B cell (primary cell): ENCODE measurements at regions not wholly inside any gene's neighbourhood (a gene's known extent, or its start where the extent isn't known, plus 50 kb on each side); places are given as distances from the start of the nearest gene placed in this dataset.

ENCODE experiments used
- ATAC-seq: fragments of 200-7000 bp; cut with Tn5 transposase; one replicate; pipeline ENCODE4 v1.10.0; 2021; ENCODE audit warnings: low read depth, mild to moderate bottlenecking, moderate number of reproducible peaks, moderate library complexity
- CTCF ChIA-PET: fragments of 350-600 bp; sonication (Branson Sonifier 250); formaldehyde crosslinking; loops from one replicate; lab custom pipeline; 2021; ENCODE audit warnings: antibody characterized with exemption, inconsistent platforms; lab: Charles Lee
- POLR2A ChIA-PET: fragments of 350-600 bp; sonication (Branson Sonifier 250); formaldehyde crosslinking; loops from one replicate; lab custom pipeline; 2021; ENCODE audit warnings: antibody characterized with exemption; lab: Charles Lee
- DNase-seq: peaks from one replicate; pipeline ENCODE4 v3.0.0; 2013
- H2AFZ ChIP-seq: 2 replicates; pipeline ENCODE4 v1.6.1; 2012; ENCODE audit warnings: mild to moderate bottlenecking, low read depth, low read length; ENCODE audit not compliant: insufficient read depth, poor library complexity, severe bottlenecking
- H3K27ac ChIP-seq, 2 donors: 1 replicate in 1 of 2; 2 replicates in 1 of 2; pipeline ENCODE4 v1.5.1; 2012 to 2013; ENCODE audit warnings: low read length in 2 of 2, mild to moderate bottlenecking in 2 of 2, moderate library complexity in 1 of 2
- H3K27me3 ChIP-seq, 4 experiments: fragments of 200-600 bp in 1 of 4; sonication (generic) in 1 of 4; replicated peaks in 1 of 4; 1 replicate in 2 of 4; 2 replicates in 2 of 4; pipeline versions ENCODE4 v1.6.1 to v1.7.0; 2013 to 2016; ENCODE audit warnings: low read length in 3 of 4, mild to moderate bottlenecking in 2 of 4, mixed read lengths in 1 of 4, moderate library complexity in 1 of 4; ENCODE audit not compliant: insufficient read depth in 4 of 4, control insufficient read depth in 3 of 4; ENCODE audit errors: control extremely low read depth in 1 of 4
- H3K36me3 ChIP-seq, 2 experiments: replicated peaks in 1 of 2; 1 replicate in 1 of 2; 2 replicates in 1 of 2; pipeline versions ENCODE4 v1.6.1 to v1.7.1; 2013; ENCODE audit warnings: low read length in 1 of 2; ENCODE audit not compliant: insufficient read depth in 2 of 2, control insufficient read depth in 1 of 2; ENCODE audit errors: control extremely low read depth in 1 of 2, extremely low read depth in 1 of 2
- H3K4me1 ChIP-seq, 2 donors: fragments of 200-600 bp in 1 of 2; sonication (generic) in 1 of 2; 1 replicate in 1 of 2; 2 replicates in 1 of 2; pipeline versions ENCODE4 v1.5.1 to v1.6.1; 2013 to 2017; ENCODE audit warnings: low read length in 2 of 2; ENCODE audit not compliant: control insufficient read depth in 2 of 2, insufficient read depth in 2 of 2
- H3K4me2 ChIP-seq: replicated peaks from 2 replicates; pipeline ENCODE3; 2012; ENCODE audit warnings: mild to moderate bottlenecking, low read depth, low read length; ENCODE audit not compliant: poor library complexity, severe bottlenecking
- H3K4me3 ChIP-seq, 5 experiments: fragments of 200-600 bp in 1 of 5; sonication (generic) in 1 of 5; 1 replicate in 3 of 5; 2 replicates in 2 of 5; pipeline versions ENCODE4 v1.5.1 to v1.7.0; 2011 to 2016; ENCODE audit warnings: low read length in 4 of 5, mild to moderate bottlenecking in 4 of 5, low read depth in 2 of 5, control low read depth in 1 of 5, moderate library complexity in 1 of 5; ENCODE audit not compliant: insufficient read depth in 1 of 5; ENCODE audit errors: control extremely low read depth in 1 of 5, extremely low read depth in 1 of 5
- H3K79me2 ChIP-seq: fragments of 200-600 bp; sonication (generic); one replicate; pipeline ENCODE4 v1.6.0; 2016; ENCODE audit warnings: low read length; ENCODE audit not compliant: control insufficient read depth, insufficient read depth
- H3K9ac ChIP-seq: fragments of 200-600 bp; sonication (generic); 2 replicates; pipeline ENCODE4 v1.6.1; 2017; ENCODE audit warnings: mild to moderate bottlenecking, low read length, moderate library complexity
- H3K9me3 ChIP-seq, 3 donors: one replicate each; pipeline versions ENCODE4 v1.6.1 to v1.7.1; 2013; ENCODE audit warnings: low read length in 2 of 3; ENCODE audit not compliant: control insufficient read depth in 2 of 3, insufficient read depth in 1 of 3; ENCODE audit errors: control extremely low read depth in 1 of 3
- H4K20me1 ChIP-seq: 2 replicates; pipeline ENCODE4 v1.6.0; 2012; ENCODE audit warnings: mild to moderate bottlenecking, low read length; ENCODE audit not compliant: insufficient read depth, control insufficient read depth, poor library complexity, severe bottlenecking
- H3K27ac Mint-ChIP-seq: one replicate; pipeline ENCODE4 v1.8.0; 2021; ENCODE audit warnings: mixed read lengths
- H3K27me3 Mint-ChIP-seq: one replicate; pipeline ENCODE4 v1.8.0; 2021; ENCODE audit warnings: mixed read lengths
- H3K4me1 Mint-ChIP-seq: one replicate; pipeline ENCODE4 v1.8.0; 2021; ENCODE audit warnings: mixed read lengths
- H3K4me3 Mint-ChIP-seq: one replicate; pipeline ENCODE4 v1.8.0; 2021; ENCODE audit warnings: mixed read lengths
- H3K9me3 Mint-ChIP-seq: one replicate; pipeline ENCODE4 v1.8.0; 2022; ENCODE audit warnings: mixed read lengths; ENCODE audit not compliant: insufficient read depth
- CTCF ChIP-seq: fragments of 200-600 bp; IDR thresholded peaks from one replicate; pipeline ENCODE4 v1.8.0; 2022; ENCODE audit warnings: antibody characterized with exemption, mild to moderate bottlenecking
- EZH2 ChIP-seq: IDR thresholded peaks from 2 replicates; pipeline ENCODE4 v1.6.1; 2012; ENCODE audit warnings: borderline replicate concordance, low read depth, mild to moderate bottlenecking, moderate library complexity, low read length; ENCODE audit not compliant: insufficient read depth, poor library complexity, severe bottlenecking
- WGBS: methylation state at CpG from one replicate; pipeline ENCODE4 v1.1.5; 2013; ENCODE audit warnings: missing lambda C conversion rate; ENCODE audit not compliant: insufficient coverage; 5-methylcytosine and 5-hydroxymethylcytosine counted together
- intact Hi-C: fragments of 100-400 bp; cut with micrococcal nuclease; formaldehyde crosslinking; loops from one replicate; pipeline ENCODE4 v1.10.0; 2022

GRCh38 chr9:26310294-26310693, 582.3 kb downstream of the CAAP1 start:
- H3K36me3 ChIP-seq: no peaks in the 10 kb centered on the region
- H2AFZ ChIP-seq: no peak overlapping the region
- H3K9ac ChIP-seq: no peak overlapping the region
- Mint-ChIP-seq H3K27ac (no peak overlapping the region), H3K9me3 (peaks cover 5% of the 10 kb centered on the region), H3K4me3 (no peak overlapping the region), H3K27me3 (no peaks in the 10 kb centered on the region), H3K4me1 (no peaks in the 10 kb centered on the region)
- H3K4me3 ChIP-seq: no peak overlapping the region
- ATAC-seq: no peak
- no peak overlapping the region for H3K27ac ChIP-seq
- H3K4me2 ChIP-seq: no peak overlapping the region
- ChIA-PET POLR2A (no interaction called here), CTCF (no interaction called here)
- TF ChIP-seq CTCF: no peak
- TF ChIP-seq EZH2: no peak
- DNase-seq: no peak
- H3K27me3 ChIP-seq: no peaks in the 10 kb centered on the region
- intact Hi-C loops: no loop called here
- WGBS: no CpG with 5 or more reads among the region's 3 CpGs
- no peaks in the 10 kb centered on the region for H3K79me2 ChIP-seq
- H3K9me3 ChIP-seq: no peaks in the 10 kb centered on the region
- H4K20me1 ChIP-seq: no peaks in the 10 kb centered on the region
- no peaks in the 10 kb centered on the region for H3K4me1 ChIP-seq

DNA sequence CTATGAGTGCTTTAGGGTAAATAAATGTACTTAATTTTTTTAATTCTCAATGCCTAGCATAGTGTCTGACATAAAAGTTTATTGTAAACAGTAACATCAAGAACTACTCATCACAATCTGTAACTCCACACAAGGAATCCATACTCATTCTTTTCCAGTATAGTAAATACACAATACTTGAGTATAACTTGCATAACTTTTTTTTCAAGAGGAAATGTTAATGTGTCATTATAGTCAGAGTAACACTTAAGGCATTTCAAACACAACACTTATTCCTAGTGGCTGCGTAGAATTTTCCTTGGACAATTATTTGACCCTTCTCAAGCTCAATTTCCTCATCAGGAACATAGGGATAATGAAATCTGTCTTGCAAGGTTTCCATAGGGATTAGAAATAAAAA, 584.3 kb downstream of the CAAP1 start:
- no peak for TF ChIP-seq EZH2
- TF ChIP-seq CTCF: no peak
- POLR2A ChIA-PET: no interaction called here
- Mint-ChIP-seq H3K9me3 (peaks cover 5% of the 10 kb centered on the region), H3K4me1 (no peaks in the 10 kb centered on the region), H3K27me3 (no peaks in the 10 kb centered on the region), H3K27ac (no peak overlapping the region), H3K4me3 (no peak overlapping the region)
- Histone ChIP-seq H4K20me1 (no peaks in the 10 kb centered on the region), H3K27ac (no peak overlapping the region), H3K9me3 (no peaks in the 10 kb centered on the region), H2AFZ (no peak overlapping the region), H3K4me2 (no peak overlapping the region), H3K4me3 (no peak overlapping the region), H3K79me2 (no peaks in the 10 kb centered on the region), H3K36me3 (no peaks in the 10 kb centered on the region), H3K4me1 (no peaks in the 10 kb centered on the region), H3K9ac (no peak overlapping the region), H3K27me3 (no peaks in the 10 kb centered on the region)
- intact Hi-C loops: no loop called here
- ATAC-seq: no peak
- CTCF ChIA-PET: no interaction called here
- no CpG with 5 or more reads among the region's 1 CpG for WGBS
- DNase-seq: no peak
